Loucy (cell line): ENCODE measurements at regions not wholly inside any gene's neighbourhood (a gene's known extent, or its start where the extent isn't known, plus 50 kb on each side); places are given as distances from the start of the nearest gene placed in this dataset.

ENCODE experiments used
- H2AFZ ChIP-seq: fragments of 200-600 bp; sonication (generic); 2 replicates; pipeline ENCODE4 v1.6.0; 2016; ENCODE audit warnings: antibody characterized with exemption, mild to moderate bottlenecking, low read length, moderate library complexity
- H3F3A ChIP-seq: fragments of 200-600 bp; 2 replicates; pipeline ENCODE4 v1.6.0; 2016; ENCODE audit warnings: antibody characterized with exemption, low read depth, mild to moderate bottlenecking
- H3K27me3 ChIP-seq: fragments of 200-600 bp; sonication (generic); 2 replicates; pipeline ENCODE4 v1.6.1; 2014; ENCODE audit warnings: low read length, mild to moderate bottlenecking; ENCODE audit not compliant: insufficient read depth, poor library complexity, severe bottlenecking
- H3K36me3 ChIP-seq: fragments of 200-600 bp; sonication (generic); 2 replicates; pipeline ENCODE4 v1.6.1; 2016; ENCODE audit warnings: low read length; ENCODE audit not compliant: insufficient read depth
- H3K4me1 ChIP-seq: fragments of 200-600 bp; sonication (generic); 2 replicates; pipeline ENCODE4 v1.5.1; 2014; ENCODE audit warnings: low read length, mild to moderate bottlenecking; ENCODE audit not compliant: insufficient read depth, poor library complexity, severe bottlenecking
- H3K4me2 ChIP-seq: fragments of 200-600 bp; sonication (generic); 2 replicates; pipeline ENCODE4 v1.6.0; 2014; ENCODE audit warnings: antibody characterized with exemption, low read length, low read depth, mild to moderate bottlenecking; ENCODE audit not compliant: poor library complexity, severe bottlenecking
- H3K4me3 ChIP-seq: fragments of 200-600 bp; sonication (generic); 2 replicates; pipeline ENCODE4 v1.5.1; 2014; ENCODE audit warnings: low read length, mild to moderate bottlenecking, mixed read lengths; ENCODE audit not compliant: poor library complexity, severe bottlenecking
- H3K79me2 ChIP-seq: fragments of 200-600 bp; sonication (generic); 2 replicates; pipeline ENCODE4 v1.6.1; 2014; ENCODE audit warnings: low read length; ENCODE audit not compliant: insufficient read depth
- H3K9ac ChIP-seq: fragments of 200-600 bp; sonication (generic); 2 replicates; pipeline ENCODE4 v1.6.0; 2014; ENCODE audit warnings: mild to moderate bottlenecking, low read depth, low read length, moderate library complexity; ENCODE audit not compliant: poor library complexity, severe bottlenecking
- H3K9me2 ChIP-seq: fragments of 200-600 bp; sonication (generic); replicated peaks from 2 replicates; pipeline ENCODE4 v1.6.1; 2016; ENCODE audit warnings: low read depth, low read length, mixed read lengths
- H3K9me3 ChIP-seq: fragments of 200-600 bp; sonication (generic); 2 replicates; pipeline ENCODE4 v1.6.1; 2014; ENCODE audit warnings: mild to moderate bottlenecking, antibody characterized with exemption, low read length, low read depth; ENCODE audit not compliant: insufficient read depth
- H4K20me1 ChIP-seq: fragments of 200-600 bp; sonication (generic); 2 replicates; pipeline ENCODE4 v1.6.0; 2014; ENCODE audit warnings: antibody characterized with exemption, low read length, mild to moderate bottlenecking; ENCODE audit not compliant: insufficient read depth, poor library complexity, severe bottlenecking
- EZH2phosphoT487 ChIP-seq: fragments of 200-600 bp; IDR thresholded peaks from 2 replicates; pipeline ENCODE4 v1.6.1; 2018; ENCODE audit warnings: antibody characterized with exemption, mild to moderate bottlenecking, moderate library complexity, borderline replicate concordance
- TF ChIP-seq, protein P1 (sequence below): fragments of 200-600 bp; sonication (generic); conservative IDR thresholded peaks from 2 replicates; pipeline ENCODE4 v1.5.1; 2014; ENCODE audit warnings: mild to moderate bottlenecking, antibody characterized with exemption, low read length

DNA sequence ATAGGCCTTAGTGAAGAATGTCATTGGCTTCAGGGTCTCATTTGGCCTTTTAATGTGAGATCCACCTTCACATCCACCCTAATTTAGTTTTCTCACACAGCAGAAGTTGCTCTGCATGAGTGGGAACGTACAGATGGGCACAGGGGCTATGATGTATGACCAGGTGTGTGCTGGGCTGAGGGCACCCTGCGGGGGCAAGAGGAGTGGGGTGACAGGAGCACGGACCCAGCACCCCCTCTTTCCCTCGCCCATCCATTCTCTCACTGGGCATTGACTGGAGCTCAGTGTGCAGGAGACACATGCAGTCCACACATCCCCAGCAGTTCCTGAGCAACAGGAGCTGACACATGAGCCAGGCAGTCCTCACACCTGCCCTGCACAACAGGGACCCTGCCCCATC, 95.1 kb upstream of the PPP2R2D start:
- Histone ChIP-seq H4K20me1 (no peaks in the 10 kb centered on the region), H3K9ac (no peak overlapping the region), H3K27me3 (no peaks in the 10 kb centered on the region), H3K36me3 (no peaks in the 10 kb centered on the region), H3F3A (no peaks in the 10 kb centered on the region), H2AFZ (no peak overlapping the region), H3K4me1 (no peaks in the 10 kb centered on the region), H3K9me2 (no peaks in the 10 kb centered on the region), H3K4me3 (no peak overlapping the region), H3K79me2 (no peaks in the 10 kb centered on the region), H3K4me2 (no peak overlapping the region), H3K9me3 (peaks cover 9% of the 10 kb centered on the region; the same call in 1 of the 2 replicates)
- no peak for TF ChIP-seq EZH2phosphoT487
- TF ChIP-seq, protein P1, sequence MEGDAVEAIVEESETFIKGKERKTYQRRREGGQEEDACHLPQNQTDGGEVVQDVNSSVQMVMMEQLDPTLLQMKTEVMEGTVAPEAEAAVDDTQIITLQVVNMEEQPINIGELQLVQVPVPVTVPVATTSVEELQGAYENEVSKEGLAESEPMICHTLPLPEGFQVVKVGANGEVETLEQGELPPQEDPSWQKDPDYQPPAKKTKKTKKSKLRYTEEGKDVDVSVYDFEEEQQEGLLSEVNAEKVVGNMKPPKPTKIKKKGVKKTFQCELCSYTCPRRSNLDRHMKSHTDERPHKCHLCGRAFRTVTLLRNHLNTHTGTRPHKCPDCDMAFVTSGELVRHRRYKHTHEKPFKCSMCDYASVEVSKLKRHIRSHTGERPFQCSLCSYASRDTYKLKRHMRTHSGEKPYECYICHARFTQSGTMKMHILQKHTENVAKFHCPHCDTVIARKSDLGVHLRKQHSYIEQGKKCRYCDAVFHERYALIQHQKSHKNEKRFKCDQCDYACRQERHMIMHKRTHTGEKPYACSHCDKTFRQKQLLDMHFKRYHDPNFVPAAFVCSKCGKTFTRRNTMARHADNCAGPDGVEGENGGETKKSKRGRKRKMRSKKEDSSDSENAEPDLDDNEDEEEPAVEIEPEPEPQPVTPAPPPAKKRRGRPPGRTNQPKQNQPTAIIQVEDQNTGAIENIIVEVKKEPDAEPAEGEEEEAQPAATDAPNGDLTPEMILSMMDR: no peak

DNA sequence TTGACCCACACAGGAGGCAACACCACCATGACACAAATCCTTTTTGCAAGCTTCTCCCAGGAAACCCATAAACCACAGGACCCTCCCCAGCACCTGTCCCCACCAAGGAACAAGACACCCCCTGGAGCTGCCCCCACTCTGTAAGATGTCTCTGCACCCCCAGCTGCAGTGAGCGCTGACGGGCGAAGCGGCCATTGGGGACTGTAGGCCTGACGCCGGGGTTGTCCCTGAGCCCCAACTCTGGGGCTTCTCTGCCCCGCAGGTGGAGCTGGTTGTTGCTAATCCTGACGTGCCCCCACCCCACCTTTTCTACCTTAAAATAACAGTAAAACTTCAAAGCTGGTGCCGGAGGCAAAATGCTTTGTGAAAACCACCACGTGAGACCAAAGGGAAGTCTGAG, 94.7 kb upstream of the PPP2R2D start:
- H3K4me3 ChIP-seq: no peak overlapping the region
- H3K36me3 ChIP-seq: no peaks in the 10 kb centered on the region
- no peak overlapping the region for H2AFZ ChIP-seq
- H3K27me3 ChIP-seq: no peaks in the 10 kb centered on the region
- no peaks in the 10 kb centered on the region for H4K20me1 ChIP-seq
- no peak for TF ChIP-seq EZH2phosphoT487
- TF ChIP-seq, protein P1: no peak
- H3K79me2 ChIP-seq: no peaks in the 10 kb centered on the region
- H3K9ac ChIP-seq: no peak overlapping the region
- no peaks in the 10 kb centered on the region for H3F3A ChIP-seq
- H3K4me1 ChIP-seq: no peaks in the 10 kb centered on the region
- no peak overlapping the region for H3K4me2 ChIP-seq
- H3K9me2 ChIP-seq: no peaks in the 10 kb centered on the region
- peaks cover 14% of the 10 kb centered on the region; the same call in 1 of the 2 replicates for H3K9me3 ChIP-seq

DNA sequence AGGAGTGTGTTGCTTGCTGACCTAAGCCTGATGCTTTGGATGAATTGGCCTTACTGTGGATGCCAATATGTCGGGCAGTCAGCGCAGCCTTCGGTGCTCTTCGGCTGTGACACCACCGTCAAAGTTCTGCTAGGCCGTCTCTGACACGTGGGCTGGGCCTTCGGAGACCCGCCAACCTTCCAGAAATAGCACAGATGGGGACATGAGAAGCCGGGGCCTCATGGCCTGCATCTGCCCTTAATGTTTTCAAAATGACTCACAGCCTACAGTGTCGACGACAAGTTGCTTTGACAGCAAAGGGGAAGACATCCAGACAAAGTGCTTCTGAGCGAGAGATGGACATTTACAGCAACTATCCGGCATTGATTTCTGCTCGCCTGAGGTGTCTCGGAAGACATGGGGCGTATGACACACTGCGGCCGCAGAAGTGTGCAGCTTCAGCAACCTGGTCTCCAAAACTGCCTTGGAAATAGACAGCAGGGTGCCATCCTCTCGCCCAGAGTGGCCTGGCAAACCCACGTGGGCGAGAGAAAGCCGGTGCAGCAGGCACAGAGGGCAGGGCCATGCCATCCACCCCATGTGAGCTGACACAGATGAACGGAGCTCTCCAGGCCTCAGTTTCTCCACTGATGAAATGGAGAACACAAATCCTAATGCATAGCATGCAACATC, 94.0 kb upstream of the PPP2R2D start:
- H3K27me3 ChIP-seq: no peaks in the 10 kb centered on the region

More for the DNA sequence above, 94.0 kb upstream of the PPP2R2D start:
- Histone ChIP-seq H3K4me1 (no peaks in the 10 kb centered on the region), H3K9ac (no peak overlapping the region), H3K79me2 (no peaks in the 10 kb centered on the region), H3K9me2 (no peaks in the 10 kb centered on the region), H3K4me2 (no peak overlapping the region), H3K4me3 (no peak overlapping the region), H3F3A (no peaks in the 10 kb centered on the region), H3K36me3 (no peaks in the 10 kb centered on the region), H2AFZ (no peak overlapping the region), H3K9me3 (peaks cover 19% of the 10 kb centered on the region), H4K20me1 (no peaks in the 10 kb centered on the region)
- TF ChIP-seq EZH2phosphoT487: no peak
- TF ChIP-seq, protein P1: no peak
